ENCODE measurements at regions not wholly inside any gene's neighbourhood (a gene's known extent, or its start where the extent isn't known, plus 50 kb on each side); places are given as distances from the start of the nearest gene placed in this dataset.
A peak's percentile ranks its signal among the peaks of the same experiment; 100 is the strongest.

- TF ChIP-seq, protein P1, sequence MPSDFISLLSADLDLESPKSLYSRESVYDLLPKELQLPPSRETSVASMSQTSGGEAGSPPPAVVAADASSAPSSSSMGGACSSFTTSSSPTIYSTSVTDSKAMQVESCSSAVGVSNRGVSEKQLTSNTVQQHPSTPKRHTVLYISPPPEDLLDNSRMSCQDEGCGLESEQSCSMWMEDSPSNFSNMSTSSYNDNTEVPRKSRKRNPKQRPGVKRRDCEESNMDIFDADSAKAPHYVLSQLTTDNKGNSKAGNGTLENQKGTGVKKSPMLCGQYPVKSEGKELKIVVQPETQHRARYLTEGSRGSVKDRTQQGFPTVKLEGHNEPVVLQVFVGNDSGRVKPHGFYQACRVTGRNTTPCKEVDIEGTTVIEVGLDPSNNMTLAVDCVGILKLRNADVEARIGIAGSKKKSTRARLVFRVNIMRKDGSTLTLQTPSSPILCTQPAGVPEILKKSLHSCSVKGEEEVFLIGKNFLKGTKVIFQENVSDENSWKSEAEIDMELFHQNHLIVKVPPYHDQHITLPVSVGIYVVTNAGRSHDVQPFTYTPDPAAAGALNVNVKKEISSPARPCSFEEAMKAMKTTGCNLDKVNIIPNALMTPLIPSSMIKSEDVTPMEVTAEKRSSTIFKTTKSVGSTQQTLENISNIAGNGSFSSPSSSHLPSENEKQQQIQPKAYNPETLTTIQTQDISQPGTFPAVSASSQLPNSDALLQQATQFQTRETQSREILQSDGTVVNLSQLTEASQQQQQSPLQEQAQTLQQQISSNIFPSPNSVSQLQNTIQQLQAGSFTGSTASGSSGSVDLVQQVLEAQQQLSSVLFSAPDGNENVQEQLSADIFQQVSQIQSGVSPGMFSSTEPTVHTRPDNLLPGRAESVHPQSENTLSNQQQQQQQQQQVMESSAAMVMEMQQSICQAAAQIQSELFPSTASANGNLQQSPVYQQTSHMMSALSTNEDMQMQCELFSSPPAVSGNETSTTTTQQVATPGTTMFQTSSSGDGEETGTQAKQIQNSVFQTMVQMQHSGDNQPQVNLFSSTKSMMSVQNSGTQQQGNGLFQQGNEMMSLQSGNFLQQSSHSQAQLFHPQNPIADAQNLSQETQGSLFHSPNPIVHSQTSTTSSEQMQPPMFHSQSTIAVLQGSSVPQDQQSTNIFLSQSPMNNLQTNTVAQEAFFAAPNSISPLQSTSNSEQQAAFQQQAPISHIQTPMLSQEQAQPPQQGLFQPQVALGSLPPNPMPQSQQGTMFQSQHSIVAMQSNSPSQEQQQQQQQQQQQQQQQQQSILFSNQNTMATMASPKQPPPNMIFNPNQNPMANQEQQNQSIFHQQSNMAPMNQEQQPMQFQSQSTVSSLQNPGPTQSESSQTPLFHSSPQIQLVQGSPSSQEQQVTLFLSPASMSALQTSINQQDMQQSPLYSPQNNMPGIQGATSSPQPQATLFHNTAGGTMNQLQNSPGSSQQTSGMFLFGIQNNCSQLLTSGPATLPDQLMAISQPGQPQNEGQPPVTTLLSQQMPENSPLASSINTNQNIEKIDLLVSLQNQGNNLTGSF (CRISPR knock-in tag; IDR thresholded peaks at IDR 0.05) = no peak
These were observed 52.5 kb upstream of the NT5C1B start (continued) for GRCh38 chr2:18641823-18642222.

DNA sequence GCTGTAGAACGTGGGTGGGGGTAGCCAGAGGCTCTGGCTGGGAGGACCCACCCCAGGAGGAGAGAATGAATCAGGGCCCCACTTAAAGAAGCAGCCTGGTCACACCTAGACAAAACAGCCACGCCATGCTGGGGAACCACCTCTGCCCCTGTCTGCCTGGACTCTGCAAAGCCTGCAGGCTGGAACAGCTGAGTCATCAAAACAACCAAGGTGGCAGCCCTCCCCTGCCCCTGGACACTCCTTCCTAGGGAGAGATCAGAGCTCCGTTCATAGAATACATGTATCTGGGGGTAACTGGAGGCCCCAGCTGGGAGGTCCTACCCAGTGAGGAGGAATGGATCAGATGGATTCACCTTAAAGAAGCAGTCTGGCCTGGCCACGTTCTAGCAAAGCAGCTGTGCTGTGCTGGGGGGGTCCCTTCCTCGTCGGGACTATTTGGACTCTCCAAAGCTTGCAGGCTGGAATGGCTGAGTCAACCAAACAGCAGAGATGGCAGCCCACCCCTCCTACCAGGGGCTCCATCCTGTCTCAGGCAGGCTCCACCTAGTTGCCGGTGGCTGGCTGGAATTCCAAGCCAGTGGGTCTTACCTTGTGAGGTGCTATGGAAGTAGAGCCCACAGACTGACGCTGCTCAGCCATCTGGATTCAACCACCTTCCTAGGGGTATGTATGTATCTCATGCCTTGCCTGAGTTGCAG lies 50.5 kb upstream of the NT5C1B start:
- H3K36me3 ChIP-seq (replicated peaks in 1 of 2; ENCODE audit: control insufficient read depth in 1 of 2, insufficient read depth in 2 of 2, low read length in 2 of 2) = no peaks in the 10 kb centered on the region
- no peak overlapping the region for H3K4me3 ChIP-seq (replicated peaks in 1 of 3; ENCODE audit: insufficient read depth in 1 of 3, low read depth in 2 of 3, low read length in 3 of 3)
- intact Hi-C loops (cut with micrococcal nuclease; ENCODE audit: unreplicated experiment) = no loop called here
- H3K9ac ChIP-seq (ENCODE audit: insufficient read depth, low read depth, low read length) = no peak overlapping the region
- no peaks in the 10 kb centered on the region for H4K20me1 ChIP-seq (ENCODE audit: insufficient read depth, low read length)
- peaks cover 16% of the 10 kb centered on the region for H3K9me3 ChIP-seq (ENCODE audit: low read length)
- no peak overlapping the region for H3K27ac ChIP-seq (ENCODE audit: extremely low read length, insufficient read depth, low read length)
- in situ Hi-C loops (cut with HindIII; ENCODE audit: extremely low pct_ligation_motif_present, low pct_unique_long_range_greater_than_20kb) = no loop called here
- peak; percentile 97 for TF ChIP-seq MAFF (IDR thresholded peaks at IDR 0.05; ENCODE audit: low read depth, low read length)
- 0 out of 2 replicates have a peak, but pooled peaks have one; percentile 10 for TF ChIP-seq MAFG (CRISPR knock-in tag; IDR thresholded peaks at IDR 0.05)
- TF ChIP-seq NR3C1 (CRISPR knock-in tag; IDR thresholded peaks at IDR 0.05) = no peak
- TF ChIP-seq GRHL1 (CRISPR knock-in tag; conservative IDR thresholded peaks at IDR 0.05) = no peak
- TF ChIP-seq SCMH1 (CRISPR knock-in tag; IDR thresholded peaks at IDR 0.05; ENCODE audit: borderline replicate concordance) = no peak
- TF ChIP-seq XBP1 (CRISPR knock-in tag; IDR thresholded peaks at IDR 0.05) = no peak
- no peak for TF ChIP-seq TBP (CRISPR knock-in tag; IDR thresholded peaks at IDR 0.05)
- TF ChIP-seq ZNF143 (CRISPR knock-in tag; IDR thresholded peaks at IDR 0.05) = no peak
- peak; percentile 96 to 99 for TF ChIP-seq MAFK (conservative IDR thresholded peaks at IDR 0.05 in 1 of 2, IDR thresholded peaks at IDR 0.05 in 1 of 2; ENCODE audit: low read length in 2 of 2)
- TF ChIP-seq SALL1 (CRISPR knock-in tag; IDR thresholded peaks at IDR 0.05) = no peak
- no peak overlapping the region for H2AFZ ChIP-seq (ENCODE audit: low read length)
- DNase-seq (ENCODE audit: low spot score) (no peak), FAIRE-seq (no peak), ATAC-seq (peak; percentile 35; the same call in 1 of the 3 replicates)
- ChIA-PET CTCF (ENCODE audit: low intra/inter-chr PET ratio, low total read pairs) (no interaction called here), POLR2A (no interaction called here)
- H3K27me3 ChIP-seq (ENCODE audit: control insufficient read depth in 1 of 2, insufficient read depth in 2 of 2, low read length in 2 of 2) = no peaks in the 10 kb centered on the region
- no peak overlapping the region for H3K4me2 ChIP-seq (ENCODE audit: low read depth, low read length)
- H3K4me1 ChIP-seq (ENCODE audit: insufficient read depth, low read length) = no peaks in the 10 kb centered on the region
- 91% methylated on average over 7 of the region's 8 CpGs for WGBS (ENCODE audit: low lambda C conversion rate)
- H3K79me2 ChIP-seq (ENCODE audit: insufficient read depth, low read length) = no peaks in the 10 kb centered on the region
- BruUV-seq (replicated peaks) = no TSS peak
